Tongue (tissue), 1 donor: ENCODE measurements at regions not wholly inside any gene's neighbourhood (a gene's known extent, or its start where the extent isn't known, plus 50 kb on each side); places are given as distances from the start of the nearest gene placed in this dataset.

Source experiments
- DNase-seq: peaks from one replicate; pipeline ENCODE4 v3.0.0-alpha.2; 2015

DNA sequence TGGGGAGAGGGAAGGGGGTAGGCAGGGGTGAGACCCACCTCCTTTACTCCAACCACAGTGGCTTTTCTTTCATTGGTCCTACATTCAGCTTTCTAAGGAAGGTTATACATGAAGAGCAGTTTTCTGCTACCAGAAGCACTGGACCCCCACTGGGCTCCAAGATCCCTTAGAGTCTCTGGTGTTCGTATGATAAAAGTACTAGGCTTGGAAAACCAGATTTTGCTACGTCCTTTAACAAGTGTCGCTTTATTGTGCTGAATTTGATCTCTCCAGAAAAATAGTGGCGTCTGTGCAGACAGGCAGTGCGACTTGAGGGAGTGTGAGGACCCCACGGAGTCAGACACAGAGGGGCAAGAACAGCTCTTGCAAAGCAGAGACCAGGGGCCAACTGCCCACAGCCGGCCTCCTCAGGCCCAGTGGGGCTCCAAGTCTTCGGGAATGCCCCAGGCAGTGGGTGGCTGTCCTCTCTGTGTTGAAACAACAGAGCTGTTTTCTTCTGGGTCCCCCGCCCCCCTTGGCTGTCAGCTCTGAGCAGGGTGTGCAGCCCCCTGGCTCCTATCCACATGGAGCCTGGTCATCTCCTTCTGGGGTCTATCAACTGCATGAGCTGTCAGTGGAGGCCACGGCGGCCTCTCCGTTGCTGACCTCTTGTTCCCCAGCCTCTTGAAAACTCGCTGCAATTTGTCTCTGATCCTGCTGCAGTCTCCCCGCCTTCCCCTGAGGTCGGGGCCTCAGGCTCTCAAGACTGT, 333.2 kb downstream of the RPS24 start:
- DNase-seq: peak; percentile 43

DNA sequence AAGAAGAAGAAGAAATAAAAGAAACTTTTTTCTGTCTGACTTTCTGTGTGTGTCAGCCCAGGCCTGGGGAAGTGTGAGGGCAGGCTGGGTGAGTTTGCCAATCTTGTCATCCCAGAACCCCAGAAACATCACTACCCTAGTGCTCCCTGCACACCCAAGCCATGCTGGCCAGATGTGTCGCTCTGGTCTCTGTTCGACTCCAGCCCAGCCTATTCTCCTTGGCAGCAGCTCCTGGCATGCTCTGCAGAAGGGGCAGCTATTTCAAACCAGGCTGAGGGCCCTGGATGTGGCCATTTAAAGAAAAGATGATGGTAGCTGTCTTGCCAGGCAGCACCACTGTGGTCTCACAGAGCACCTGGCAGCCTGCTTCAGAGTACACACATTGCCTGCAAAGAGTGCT, 334.1 kb downstream of the RPS24 start:
- no peak for DNase-seq

DNA sequence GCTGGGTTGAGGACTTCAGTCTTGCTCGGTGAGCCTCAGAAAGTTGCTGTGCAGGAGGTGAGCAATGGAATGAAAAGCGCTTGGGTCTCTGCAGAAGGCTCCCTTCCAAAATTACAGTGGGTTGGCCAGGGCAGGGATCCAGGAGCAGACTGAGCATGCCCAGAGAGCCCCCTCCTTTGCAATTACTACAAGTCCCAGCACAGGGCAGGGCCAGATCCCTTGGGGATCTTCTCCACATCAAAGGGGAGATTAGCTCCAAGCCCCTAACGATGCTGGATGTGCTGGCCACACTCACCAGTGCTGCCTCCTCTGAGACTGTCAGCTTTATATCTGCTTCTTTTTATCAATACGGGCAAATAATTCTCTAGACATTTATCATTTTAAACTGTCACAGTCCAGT, 337.5 kb downstream of the RPS24 start:
- DNase-seq: peak; percentile 55

DNA sequence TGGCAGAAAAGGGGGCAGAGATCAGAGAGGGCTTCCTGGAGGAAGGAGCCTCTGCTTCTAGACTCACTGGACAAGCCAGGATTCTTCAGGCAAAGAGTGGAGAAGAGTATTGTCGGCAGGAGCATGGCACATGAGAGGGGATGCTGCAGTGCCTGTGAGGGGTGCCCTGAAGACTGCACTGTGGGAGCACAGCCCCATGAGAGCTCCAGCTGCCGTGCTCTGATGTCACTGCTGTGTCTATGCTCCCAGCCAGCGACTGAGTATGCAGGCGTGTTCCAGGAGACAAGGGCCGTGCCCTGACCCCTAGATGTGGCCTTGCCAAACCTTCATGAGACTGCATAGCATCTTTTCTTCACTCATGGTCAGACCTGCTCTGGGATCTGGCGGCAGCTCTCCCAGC, 339.1 kb downstream of the RPS24 start:
- DNase-seq: no peak

DNA sequence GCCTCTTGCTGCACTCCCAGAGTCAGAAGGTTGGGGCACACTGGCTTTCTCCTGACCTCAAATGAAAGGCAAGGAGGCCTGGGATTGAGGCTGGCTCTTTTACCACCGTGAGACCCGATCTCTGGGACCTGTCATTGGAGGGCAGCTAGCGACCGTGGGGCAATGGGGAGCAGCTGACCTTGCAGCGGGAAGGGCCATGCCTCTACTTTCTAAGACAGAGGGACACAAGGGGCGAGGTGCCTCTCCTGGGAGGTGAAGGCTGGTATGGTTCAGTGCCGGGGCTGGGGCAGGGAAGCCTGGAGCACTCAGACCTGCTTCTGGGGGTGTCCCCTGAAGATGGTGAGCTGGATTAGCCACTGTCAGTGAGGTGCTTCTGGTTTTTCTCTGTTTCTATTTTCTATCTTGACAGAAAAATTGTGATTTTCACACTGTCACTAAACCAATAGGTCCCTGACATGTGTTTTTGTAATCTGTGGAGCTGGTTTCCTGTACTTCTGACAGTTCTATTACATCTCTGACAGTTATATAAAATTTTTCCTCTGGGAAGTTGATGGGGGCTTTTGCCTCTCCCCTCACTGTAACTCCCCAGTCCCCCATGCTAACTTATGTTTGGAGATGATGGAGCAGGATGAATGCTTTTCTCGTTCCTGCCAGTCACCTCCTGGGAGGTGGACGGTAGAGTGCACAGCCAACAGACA, 340.8 kb downstream of the RPS24 start:
- no peak for DNase-seq

DNA sequence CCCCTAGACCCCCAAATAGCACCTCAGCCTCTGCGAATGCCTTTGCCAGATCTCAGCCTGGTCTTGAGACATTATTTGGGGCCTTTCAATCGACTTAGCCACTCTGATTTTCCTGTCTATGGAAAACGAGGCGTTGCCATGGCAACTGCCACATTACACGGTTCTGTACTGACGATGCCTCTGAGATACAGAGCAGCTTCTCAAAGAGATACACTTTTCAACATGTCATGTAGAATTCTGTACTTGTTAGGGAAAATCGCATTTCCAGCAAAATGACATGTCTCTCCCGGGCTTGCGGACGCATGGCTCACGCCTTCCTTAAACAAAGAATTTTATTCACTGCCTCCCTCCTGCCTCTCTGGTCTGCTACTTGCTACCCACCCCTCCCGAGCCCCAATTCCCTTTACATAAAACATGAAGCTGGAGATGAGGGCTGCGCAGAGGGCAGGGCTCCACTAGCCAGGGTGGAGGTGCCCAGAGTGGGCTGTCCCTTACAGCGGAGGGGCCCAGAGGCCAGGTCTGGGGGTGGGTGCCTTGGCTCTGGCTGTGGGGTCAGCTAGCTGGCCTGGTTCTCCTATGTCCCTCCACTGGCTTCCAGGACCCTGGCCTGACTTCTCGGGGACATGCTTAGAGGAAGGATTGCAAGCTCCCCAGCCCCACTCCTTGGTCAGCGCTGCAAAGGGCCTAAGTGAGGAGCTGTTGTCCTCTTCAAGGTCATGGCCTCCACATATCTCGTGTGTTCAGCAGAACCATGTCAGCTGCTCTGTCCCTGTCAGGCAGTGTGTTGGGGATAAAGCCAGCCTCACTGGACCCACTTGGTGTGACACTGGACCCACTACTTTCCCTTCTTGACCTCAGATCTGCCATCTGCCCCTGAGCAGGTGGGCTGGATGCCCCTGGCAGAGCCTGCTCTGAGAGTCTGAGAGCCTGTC, 342.5 kb downstream of the RPS24 start:
- DNase-seq: peak; percentile 72

DNA sequence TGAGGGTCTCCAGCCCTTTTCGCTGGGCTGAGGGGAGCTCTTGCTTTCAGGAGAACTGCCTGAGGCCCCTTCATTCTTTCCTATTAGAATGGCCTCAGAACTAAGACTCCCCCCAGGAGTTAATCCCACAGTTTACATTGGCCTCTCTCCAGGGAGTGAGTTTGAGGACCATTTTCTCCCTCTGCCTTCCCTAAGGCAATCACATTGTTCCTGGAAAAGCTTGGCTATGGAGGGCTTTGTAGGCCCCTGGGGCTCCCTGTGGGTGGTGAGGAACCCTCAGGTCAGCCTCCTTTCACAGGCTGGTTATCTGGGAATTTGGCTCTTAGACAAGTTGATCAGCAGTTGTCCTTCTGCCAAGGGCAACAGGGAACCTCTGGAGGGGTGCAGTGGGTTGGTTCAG, 343.7 kb downstream of the RPS24 start:
- no peak for DNase-seq

DNA sequence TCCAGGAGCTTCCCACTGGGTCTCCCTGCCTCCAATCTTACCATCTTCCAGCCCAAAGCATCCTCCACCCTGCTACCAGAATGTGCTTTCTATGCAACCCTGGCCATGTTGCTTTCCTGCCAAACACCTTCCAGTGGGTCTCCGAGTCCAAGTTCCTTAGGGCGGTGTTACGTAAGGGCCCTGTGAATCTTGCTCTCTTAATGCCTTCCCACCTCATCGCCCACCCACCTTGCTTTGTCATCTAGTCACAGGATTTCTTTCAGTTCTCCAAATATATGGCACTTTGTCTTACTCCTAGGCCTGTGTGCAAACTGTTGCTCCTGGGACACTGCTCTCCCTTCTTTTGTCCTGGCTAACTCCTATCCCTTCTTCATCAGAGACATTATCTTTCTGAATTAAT, 344.5 kb downstream of the RPS24 start:
- DNase-seq: no peak

DNA sequence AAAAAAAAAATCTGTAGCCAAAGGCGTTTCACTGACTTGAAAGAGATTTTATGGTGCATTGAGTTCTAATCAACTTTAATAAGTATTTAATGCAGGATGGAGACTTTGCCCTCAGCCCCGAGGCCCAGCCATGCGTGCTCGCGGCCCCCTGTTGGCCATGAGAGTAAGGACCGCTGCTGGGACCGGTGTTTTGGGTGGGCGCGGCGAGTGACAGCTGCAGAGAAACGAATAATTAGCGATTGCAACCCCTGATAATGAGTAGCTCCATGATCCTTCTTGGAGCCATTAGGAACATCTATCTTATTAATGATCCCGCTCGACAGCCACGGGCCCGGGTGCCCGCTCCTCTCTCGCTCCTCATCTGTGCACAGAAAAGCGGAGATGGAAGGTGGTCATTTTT, 347.4 kb downstream of the RPS24 start:
- DNase-seq: no peak

DNA sequence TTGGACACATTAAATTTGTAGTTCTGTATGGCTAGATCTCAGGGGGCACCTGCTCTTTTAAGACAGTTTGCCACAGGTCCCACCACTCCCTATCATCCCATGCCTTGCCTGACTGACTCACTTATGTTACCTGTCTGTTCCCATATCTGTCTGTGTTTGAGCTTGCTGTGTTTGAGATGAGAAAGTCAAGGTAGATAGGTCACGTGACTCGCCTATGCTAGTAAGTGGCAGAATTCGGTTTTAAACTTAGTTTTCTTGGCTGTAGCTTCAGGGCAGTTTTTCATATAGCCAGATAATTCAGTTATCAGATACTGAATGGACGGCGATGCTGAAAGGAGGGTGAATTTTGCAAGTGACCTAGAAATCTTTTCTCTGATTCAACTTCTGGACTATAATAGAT, 348.4 kb downstream of the RPS24 start:
- DNase-seq: no peak

DNA sequence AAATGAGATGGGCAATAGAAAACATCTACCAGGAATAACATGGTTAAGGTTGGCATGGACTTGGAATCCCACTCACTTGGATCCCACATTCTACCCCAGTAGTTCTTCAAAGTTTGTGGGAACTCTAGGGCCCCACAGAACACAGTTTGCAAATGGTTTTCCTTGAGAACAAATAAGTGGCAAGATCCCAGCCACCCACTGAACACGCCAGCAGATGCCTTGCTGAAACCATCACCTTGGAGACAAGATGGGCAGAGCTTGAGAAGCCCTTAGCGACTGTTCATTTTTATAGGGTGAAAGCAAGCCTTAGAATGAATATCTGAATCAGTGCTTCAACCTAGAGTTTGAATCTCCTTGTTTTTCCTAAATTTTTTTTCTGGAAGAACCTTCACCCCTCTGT, 349.1 kb downstream of the RPS24 start:
- DNase-seq: no peak

DNA sequence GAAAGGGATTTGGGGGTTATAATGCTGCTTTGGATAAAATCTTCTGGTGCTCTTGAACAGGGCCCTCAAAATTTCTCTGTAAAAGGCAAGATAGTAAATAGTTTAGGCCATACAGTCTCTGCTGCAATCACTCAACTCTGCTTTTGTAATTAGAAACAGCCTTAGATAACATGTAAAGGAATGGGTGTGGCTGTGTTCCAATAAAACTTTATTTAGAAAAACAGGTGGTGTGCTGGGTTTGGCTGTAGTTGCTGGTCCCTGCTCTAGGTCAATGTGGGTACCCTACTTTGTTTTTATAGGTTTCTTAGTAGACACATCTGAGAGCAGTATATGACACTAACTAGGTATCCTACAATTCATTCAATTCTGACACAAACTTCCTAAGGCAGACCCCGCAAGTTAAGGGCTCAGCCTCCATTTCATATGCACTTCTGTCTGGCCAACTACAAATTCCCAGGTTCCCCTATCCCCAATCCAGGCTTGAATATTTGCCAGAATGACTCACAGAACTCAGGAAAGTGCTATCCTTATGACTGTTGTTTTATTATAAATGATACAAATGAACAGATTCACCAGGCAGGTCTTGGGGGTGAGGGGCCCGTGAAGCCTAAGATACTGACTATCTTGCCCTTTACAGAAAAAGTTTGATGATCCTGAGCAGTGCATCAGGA, 349.9 kb downstream of the RPS24 start:
- DNase-seq: no peak

DNA sequence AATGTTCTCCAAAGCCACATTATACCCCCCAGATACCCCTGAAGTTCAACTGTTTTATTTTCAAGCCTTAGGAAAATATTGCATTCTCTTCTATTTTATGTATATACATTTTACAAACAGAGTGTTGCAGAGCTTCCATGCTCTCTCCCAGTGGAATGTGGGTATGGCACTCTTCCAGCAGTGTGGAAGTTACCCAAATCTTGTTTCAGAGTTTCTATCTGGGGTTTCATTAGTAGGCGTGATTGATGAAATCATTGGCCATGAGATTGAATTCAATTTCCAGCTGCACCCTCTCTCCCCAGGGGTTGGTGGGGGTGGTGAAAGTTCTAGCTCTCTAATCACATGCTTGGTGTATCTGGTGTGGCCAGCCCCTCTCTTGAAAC, 350.4 kb downstream of the RPS24 start:
- DNase-seq: no peak

DNA sequence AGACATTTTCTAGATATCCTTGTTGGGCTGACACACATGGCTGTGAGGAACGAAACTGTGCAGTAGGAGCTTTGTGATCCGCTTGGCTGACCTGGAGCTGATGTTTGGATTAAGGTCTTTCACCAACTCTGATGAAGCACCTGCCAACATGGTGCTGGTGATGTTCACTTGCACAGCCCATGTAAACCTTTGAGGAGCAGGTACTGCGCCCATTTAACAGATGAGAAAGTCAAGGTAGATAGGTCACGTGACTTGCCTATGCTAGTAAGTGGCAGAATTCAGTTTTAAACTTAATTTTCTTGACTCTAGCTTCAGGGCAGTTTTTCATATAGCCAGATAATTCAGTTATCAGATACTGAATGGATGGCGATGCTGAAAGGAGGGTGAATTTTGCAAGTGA, 351.9 kb downstream of the RPS24 start:
- no peak for DNase-seq

DNA sequence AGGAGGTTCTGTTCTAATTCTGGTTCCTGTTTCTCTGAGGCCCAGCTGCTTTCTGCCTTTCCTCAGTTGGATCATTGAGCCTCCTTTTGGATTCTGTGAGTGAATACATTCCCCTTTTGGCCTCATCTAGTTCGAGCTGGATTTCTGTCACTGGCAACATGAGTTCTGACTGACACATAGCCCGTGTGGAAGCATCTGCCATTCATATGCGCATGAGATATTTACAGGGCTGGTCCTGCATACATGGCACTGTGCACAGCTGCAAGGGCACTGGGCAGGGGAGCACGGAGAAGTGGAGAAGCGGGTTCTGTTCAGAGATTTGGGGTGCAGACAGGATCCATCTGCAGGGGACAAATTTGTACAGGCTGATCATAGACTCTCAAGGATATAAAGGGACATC, 352.8 kb downstream of the RPS24 start:
- no peak for DNase-seq

DNA sequence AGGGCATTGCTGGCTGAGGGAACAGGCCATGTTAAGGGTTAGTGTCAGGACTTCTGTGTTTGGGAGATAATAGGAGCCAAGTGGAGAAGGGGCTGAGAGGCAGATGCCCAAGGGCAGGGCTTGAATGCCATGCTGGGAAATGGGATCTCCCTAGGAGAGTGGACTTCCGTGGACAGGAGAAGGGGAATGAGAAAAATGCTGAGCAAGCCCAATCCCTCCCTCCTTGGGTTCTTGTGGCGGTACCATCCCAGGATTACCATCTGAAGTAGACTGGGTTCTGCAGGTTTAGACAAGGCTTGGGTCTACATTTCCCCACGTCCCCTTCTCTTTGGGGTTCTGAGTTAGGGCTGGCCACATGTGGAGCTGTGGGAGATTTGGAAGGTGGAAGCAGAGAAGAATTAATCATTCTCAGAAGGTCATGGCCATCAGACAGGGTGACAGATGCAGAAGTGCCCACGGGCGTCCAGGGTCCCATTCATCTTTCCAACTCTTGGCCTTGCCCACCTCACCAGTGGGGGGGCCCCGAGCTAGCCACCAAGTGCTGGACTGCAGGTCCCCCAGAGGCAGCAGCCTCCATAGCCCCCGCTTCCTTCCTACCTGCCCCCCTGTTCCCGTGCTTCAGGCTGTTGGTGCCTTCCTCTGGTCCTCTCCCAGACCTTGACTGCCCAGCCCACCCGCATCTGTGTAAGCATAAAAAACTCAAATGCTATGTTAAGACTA, 354.8 kb downstream of the RPS24 start:
- DNase-seq: no peak

DNA sequence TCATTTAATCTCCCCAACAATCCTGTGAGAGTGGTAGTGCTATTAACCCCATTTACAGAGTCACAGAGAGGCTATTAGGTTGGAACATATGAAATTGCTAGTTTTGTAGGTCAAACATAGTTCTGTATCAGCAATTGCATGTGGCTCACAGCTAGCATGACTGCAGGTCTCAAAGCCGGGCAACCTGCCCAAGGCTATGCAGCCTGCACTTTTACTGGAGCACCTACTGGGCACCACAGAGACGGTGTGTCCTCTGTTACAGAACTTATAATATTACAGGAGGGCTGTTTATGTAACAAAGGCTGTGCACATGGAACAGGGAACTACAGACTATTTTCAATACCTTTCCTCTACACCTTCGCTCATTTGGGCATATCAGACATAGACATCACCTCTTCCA, 355.8 kb downstream of the RPS24 start:
- no peak for DNase-seq

DNA sequence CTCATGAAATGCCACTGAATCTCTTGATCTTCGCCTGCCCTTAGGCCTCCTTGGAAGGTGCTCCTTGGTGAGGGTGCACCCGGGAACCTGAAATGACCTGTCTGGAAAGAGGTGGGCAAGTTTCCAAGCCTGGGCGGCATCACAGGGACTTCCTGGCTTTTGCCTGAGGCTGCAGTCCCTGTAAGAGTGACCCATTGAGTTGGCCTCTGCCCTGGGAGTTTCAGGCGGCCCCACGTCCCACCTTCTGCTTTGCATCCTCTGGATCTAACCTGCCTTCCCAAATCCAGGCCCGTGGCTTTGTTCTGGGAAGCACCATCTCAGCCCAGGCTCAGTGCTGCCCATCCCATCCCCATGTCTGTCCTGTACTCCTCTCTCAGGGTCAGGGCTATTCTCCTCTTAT, 356.4 kb downstream of the RPS24 start:
- no peak for DNase-seq

DNA sequence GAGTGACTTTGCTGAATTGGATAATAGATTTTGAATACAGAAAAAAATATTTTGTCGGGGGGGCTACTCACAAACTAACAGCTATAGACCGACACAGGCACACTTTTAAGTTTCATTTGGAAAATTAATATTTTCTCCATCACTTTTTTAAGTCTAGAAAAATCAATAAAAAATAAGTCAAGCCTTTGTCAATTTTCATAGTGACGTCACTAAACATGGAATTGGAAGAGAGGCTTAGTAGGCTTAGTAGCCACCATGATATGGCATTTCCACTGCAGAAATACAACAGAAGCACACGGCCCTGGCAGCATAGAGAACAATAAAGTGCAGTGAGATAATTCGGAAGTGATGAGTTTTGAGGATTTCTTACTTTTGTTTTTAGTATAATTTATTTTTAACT, 357.2 kb downstream of the RPS24 start:
- DNase-seq: no peak

DNA sequence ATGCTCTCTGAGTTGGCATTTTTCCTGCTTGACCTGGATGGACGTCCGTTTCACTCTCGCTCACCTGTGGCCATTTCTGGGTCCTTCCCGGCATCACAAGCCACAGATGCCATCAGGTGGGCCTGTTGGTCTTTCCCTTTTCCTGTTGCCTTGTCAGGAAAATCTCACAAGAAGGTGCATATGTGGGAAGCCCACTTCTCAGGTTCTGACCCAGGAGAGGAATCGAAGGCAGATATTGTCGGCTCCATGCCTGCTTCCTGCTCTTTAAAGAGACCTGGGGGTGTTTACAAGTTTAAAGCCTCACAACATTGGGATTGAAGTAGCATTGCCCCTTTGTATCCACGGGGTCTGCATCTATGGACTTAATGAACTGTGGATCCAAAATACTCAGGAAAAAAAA, 357.9 kb downstream of the RPS24 start:
- DNase-seq: no peak

DNA sequence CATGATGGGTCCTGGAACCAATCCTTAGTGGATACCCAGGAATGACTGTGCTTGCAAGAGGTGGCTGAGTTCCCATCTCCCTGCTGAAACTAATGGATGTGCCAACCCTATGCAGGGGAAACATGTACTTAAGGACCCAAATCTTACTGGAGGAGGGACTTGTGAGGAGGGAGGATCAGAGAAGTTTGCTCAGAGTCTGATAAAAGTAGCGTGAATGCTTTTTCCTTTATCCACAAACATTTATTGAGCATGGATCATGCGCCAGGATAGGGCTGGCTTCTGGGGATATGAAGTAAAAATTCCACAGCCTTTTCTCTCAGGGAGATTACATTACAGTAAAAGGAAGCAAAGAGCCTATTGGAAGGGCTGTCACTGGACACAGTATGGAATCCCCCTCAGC, 358.5 kb downstream of the RPS24 start:
- peak; percentile 44 for DNase-seq

DNA sequence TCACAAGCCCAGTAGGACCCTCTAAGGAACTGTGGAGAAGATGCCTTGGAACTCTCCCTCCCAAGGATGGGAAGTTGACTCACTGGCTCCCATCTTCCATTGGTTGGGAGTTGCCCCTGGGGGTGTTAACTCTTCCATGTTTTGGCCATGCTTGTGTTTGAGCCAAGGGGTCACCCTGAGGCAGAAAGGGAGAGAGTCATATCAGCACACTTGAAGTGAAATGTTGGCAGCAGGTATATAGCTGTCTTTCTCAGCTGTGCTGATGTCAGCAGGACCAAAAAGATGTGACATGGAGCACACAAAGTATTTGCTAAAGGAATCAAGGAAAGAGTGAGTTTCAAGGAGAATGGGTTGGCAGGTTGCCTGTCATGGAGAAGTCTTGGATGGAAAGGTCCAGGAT, 359.4 kb downstream of the RPS24 start:
- DNase-seq: no peak
